ENCODE measurements at regions not wholly inside any gene's neighbourhood (a gene's known extent, or its start where the extent isn't known, plus 50 kb on each side); places are given as distances from the start of the nearest gene placed in this dataset.

- in situ Hi-C loops (cut with MboI), result no loop called here
- Histone ChIP-seq H3K27me3 (replicated peaks; ENCODE audit: insufficient read depth) (no peaks in the 10 kb centered on the region), H3F3A (ENCODE audit: insufficient read depth) (no peaks in the 10 kb centered on the region), H3K27ac (no peak overlapping the region), H3K4me1 (ENCODE audit: insufficient read depth) (no peaks in the 10 kb centered on the region), H2AFZ (no peak overlapping the region), H3K9me2 (ENCODE audit: insufficient read depth) (no peaks in the 10 kb centered on the region), H3K79me2 (ENCODE audit: insufficient read depth) (no peaks in the 10 kb centered on the region), H4K20me1 (ENCODE audit: insufficient read depth) (no peaks in the 10 kb centered on the region), H3K9ac (no peak overlapping the region), H3K9me3 (ENCODE audit: low read depth) (no peaks in the 10 kb centered on the region), H3K36me3 (ENCODE audit: low read depth) (no peaks in the 10 kb centered on the region), H3K4me2 (ENCODE audit: unreplicated experiment) (no peak overlapping the region), H3K4me3 (no peak overlapping the region)
- TF ChIP-seq EZH2 (IDR thresholded peaks at IDR 0.05; ENCODE audit: insufficient read depth, poor library complexity, severe bottlenecking) (no peak), EZH2phosphoT487 (IDR thresholded peaks at IDR 0.05; ENCODE audit: insufficient read depth, low read depth) (no peak)
- no peak for DNase-seq
- WGBS, 2 experiments (ENCODE audit: low coverage in 1 of 2, low lambda C conversion rate in 2 of 2, missing lambda C conversion rate in 2 of 2), result 0 to 1% methylated on average over 3 of the region's 3 CpGs
Observed at GRCh38 chr10:57262892-57263291, 901.8 kb upstream of the ZWINT start.

GRCh38 chr10:57260175-57260574, 899.1 kb upstream of the ZWINT start:
- in situ Hi-C loops (cut with MboI), result no loop called here
- Histone ChIP-seq H3K27me3 (replicated peaks; ENCODE audit: insufficient read depth) (no peaks in the 10 kb centered on the region), H3K4me3 (no peak overlapping the region), H2AFZ (no peak overlapping the region), H3K4me1 (ENCODE audit: insufficient read depth) (no peaks in the 10 kb centered on the region), H4K20me1 (ENCODE audit: insufficient read depth) (no peaks in the 10 kb centered on the region), H3K79me2 (ENCODE audit: insufficient read depth) (no peaks in the 10 kb centered on the region), H3F3A (ENCODE audit: insufficient read depth) (no peaks in the 10 kb centered on the region), H3K27ac (no peak overlapping the region), H3K9me2 (ENCODE audit: insufficient read depth) (no peaks in the 10 kb centered on the region), H3K9me3 (ENCODE audit: low read depth) (no peaks in the 10 kb centered on the region), H3K36me3 (ENCODE audit: low read depth) (no peaks in the 10 kb centered on the region), H3K4me2 (ENCODE audit: unreplicated experiment) (no peak overlapping the region), H3K9ac (no peak overlapping the region)
- TF ChIP-seq EZH2 (IDR thresholded peaks at IDR 0.05; ENCODE audit: insufficient read depth, poor library complexity, severe bottlenecking), result no peak
- TF ChIP-seq EZH2phosphoT487 (IDR thresholded peaks at IDR 0.05; ENCODE audit: insufficient read depth, low read depth), result no peak
- DNase-seq, result no peak
- WGBS, 2 experiments (ENCODE audit: low coverage in 1 of 2, low lambda C conversion rate in 2 of 2, missing lambda C conversion rate in 2 of 2), result 13 to 15% methylated on average over 2 of the region's 2 CpGs

- no peak for DNase-seq
- no peaks in the 10 kb centered on the region for H3K9me3 ChIP-seq (ENCODE audit: low read depth)
- H3K4me1 ChIP-seq (ENCODE audit: insufficient read depth), result no peaks in the 10 kb centered on the region
- no peaks in the 10 kb centered on the region for H3K36me3 ChIP-seq (ENCODE audit: low read depth)
- H2AFZ ChIP-seq, result no peak overlapping the region
- no peaks in the 10 kb centered on the region for H4K20me1 ChIP-seq (ENCODE audit: insufficient read depth)
- H3K4me2 ChIP-seq (ENCODE audit: unreplicated experiment), result no peak overlapping the region
- H3K79me2 ChIP-seq (ENCODE audit: insufficient read depth), result no peaks in the 10 kb centered on the region
- 54% methylated on average over 31 of the region's 32 CpGs for WGBS, 2 experiments (ENCODE audit: low coverage in 1 of 2, low lambda C conversion rate in 2 of 2, missing lambda C conversion rate in 2 of 2)
- no peaks in the 10 kb centered on the region for H3K27me3 ChIP-seq (replicated peaks; ENCODE audit: insufficient read depth)
- no peaks in the 10 kb centered on the region for H3F3A ChIP-seq (ENCODE audit: insufficient read depth)
- TF ChIP-seq EZH2phosphoT487 (IDR thresholded peaks at IDR 0.05; ENCODE audit: insufficient read depth, low read depth) (no peak), EZH2 (IDR thresholded peaks at IDR 0.05; ENCODE audit: insufficient read depth, poor library complexity, severe bottlenecking) (no peak)
- in situ Hi-C loops (cut with MboI), result no loop called here
- H3K27ac ChIP-seq, result no peak overlapping the region
- no peak overlapping the region for H3K9ac ChIP-seq
- H3K9me2 ChIP-seq (ENCODE audit: insufficient read depth), result no peaks in the 10 kb centered on the region
- H3K4me3 ChIP-seq, result no peak overlapping the region
Observed at GRCh38 chr10:57249615-57250281, 888.7 kb upstream of the ZWINT start.

- no peaks in the 10 kb centered on the region for H3K79me2 ChIP-seq (ENCODE audit: insufficient read depth)
- no peak overlapping the region for H3K9ac ChIP-seq
- H3K9me3 ChIP-seq (ENCODE audit: low read depth), result no peaks in the 10 kb centered on the region
- no peak overlapping the region for H3K4me3 ChIP-seq
- TF ChIP-seq EZH2phosphoT487 (IDR thresholded peaks at IDR 0.05; ENCODE audit: insufficient read depth, low read depth), result no peak
- no peak for TF ChIP-seq EZH2 (IDR thresholded peaks at IDR 0.05; ENCODE audit: insufficient read depth, poor library complexity, severe bottlenecking)
- H3F3A ChIP-seq (ENCODE audit: insufficient read depth), result no peaks in the 10 kb centered on the region
- WGBS, 2 experiments (ENCODE audit: low coverage in 1 of 2, low lambda C conversion rate in 2 of 2, missing lambda C conversion rate in 2 of 2), result 17 to 18% methylated on average over 3 to 4 of the region's 4 CpGs
- no peak overlapping the region for H2AFZ ChIP-seq
- no peaks in the 10 kb centered on the region for H3K36me3 ChIP-seq (ENCODE audit: low read depth)
- H3K4me2 ChIP-seq (ENCODE audit: unreplicated experiment), result no peak overlapping the region
- H3K4me1 ChIP-seq (ENCODE audit: insufficient read depth), result no peaks in the 10 kb centered on the region
- no peaks in the 10 kb centered on the region for H3K9me2 ChIP-seq (ENCODE audit: insufficient read depth)
- DNase-seq, result no peak
- no peaks in the 10 kb centered on the region for H4K20me1 ChIP-seq (ENCODE audit: insufficient read depth)
- in situ Hi-C loops (cut with MboI), result no loop called here
- no peak overlapping the region for H3K27ac ChIP-seq
- H3K27me3 ChIP-seq (replicated peaks; ENCODE audit: insufficient read depth), result no peaks in the 10 kb centered on the region
Observed at GRCh38 chr10:57247271-57247670, 886.2 kb upstream of the ZWINT start.

- DNase-seq, result no peak
- Histone ChIP-seq H3K79me2 (ENCODE audit: insufficient read depth) (no peaks in the 10 kb centered on the region), H3K27ac (no peak overlapping the region), H3K9me3 (ENCODE audit: low read depth) (no peaks in the 10 kb centered on the region), H3F3A (ENCODE audit: insufficient read depth) (no peaks in the 10 kb centered on the region), H3K9ac (no peak overlapping the region), H4K20me1 (ENCODE audit: insufficient read depth) (no peaks in the 10 kb centered on the region), H3K4me2 (ENCODE audit: unreplicated experiment) (no peak overlapping the region), H3K9me2 (ENCODE audit: insufficient read depth) (no peaks in the 10 kb centered on the region), H2AFZ (no peak overlapping the region), H3K27me3 (replicated peaks; ENCODE audit: insufficient read depth) (no peaks in the 10 kb centered on the region), H3K4me1 (ENCODE audit: insufficient read depth) (no peaks in the 10 kb centered on the region), H3K4me3 (no peak overlapping the region), H3K36me3 (ENCODE audit: low read depth) (no peaks in the 10 kb centered on the region)
- in situ Hi-C loops (cut with MboI), result no loop called here
- WGBS, 2 experiments (ENCODE audit: low coverage in 1 of 2, low lambda C conversion rate in 2 of 2, missing lambda C conversion rate in 2 of 2), result 20 to 21% methylated on average over 3 of the region's 3 CpGs
- TF ChIP-seq EZH2 (IDR thresholded peaks at IDR 0.05; ENCODE audit: insufficient read depth, poor library complexity, severe bottlenecking) (no peak), EZH2phosphoT487 (IDR thresholded peaks at IDR 0.05; ENCODE audit: insufficient read depth, low read depth) (no peak)
Observed at GRCh38 chr10:57225920-57226319, 864.9 kb upstream of the ZWINT start.
